SH-SY5Y (cell line): ENCODE measurements at regions not wholly inside any gene's neighbourhood (a gene's known extent, or its start where the extent isn't known, plus 50 kb on each side); places are given as distances from the start of the nearest gene placed in this dataset.

Source experiments
- GATA2 ChIP-seq: IDR thresholded peaks from 2 replicates; pipeline ENCODE4 v1.6.1; 2011; ENCODE audit warnings: mild to moderate bottlenecking, low read depth, low read length
- GATA3 ChIP-seq: IDR thresholded peaks from 2 replicates; pipeline ENCODE4 v1.6.1; 2011; ENCODE audit warnings: low read depth, mild to moderate bottlenecking, low read length, moderate library complexity

DNA sequence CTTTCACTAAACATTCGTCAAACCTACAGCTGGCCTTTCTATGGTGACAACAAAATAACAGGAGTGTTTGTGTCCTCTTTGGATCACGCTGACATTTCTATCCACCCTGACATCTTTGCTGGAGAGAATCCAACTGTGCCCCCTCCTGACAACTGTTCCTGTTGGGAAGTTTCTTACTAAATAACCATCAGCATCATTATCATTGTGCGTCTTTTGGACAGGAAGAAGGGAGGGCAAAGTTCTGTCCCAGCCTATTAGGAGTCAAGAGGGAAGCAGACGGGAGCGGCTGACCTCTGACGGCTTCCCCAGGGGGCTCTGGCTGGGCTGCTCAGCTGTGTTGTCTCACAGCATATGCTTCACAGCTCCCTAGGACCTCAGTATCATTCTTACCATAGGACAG, 195.9 kb upstream of the SULF2 start:
- no peak for TF ChIP-seq GATA2
- no peak for TF ChIP-seq GATA3
